Cardiac fibroblast (primary cell): ENCODE measurements at regions not wholly inside any gene's neighbourhood (a gene's known extent, or its start where the extent isn't known, plus 50 kb on each side); places are given as distances from the start of the nearest gene placed in this dataset.
A peak's percentile ranks its signal among the peaks of the same experiment; 100 is the strongest.

ENCODE experiments used
- DNase-seq, 2 donors: peaks; one replicate each; pipeline versions ENCODE4 v3.0.0 to v3.0.0-alpha.2; 2010; ENCODE audit warnings: low read depth in 2 of 2
- H3K4me3 ChIP-seq, 2 donors: replicated peaks in 1 of 2; 1 replicate in 1 of 2; 2 replicates in 1 of 2; pipeline ENCODE4 v1.5.1; 2011; ENCODE audit warnings: low read depth in 2 of 2, low read length in 2 of 2, mild to moderate bottlenecking in 2 of 2, moderate library complexity in 1 of 2
- CTCF ChIP-seq: IDR thresholded peaks from one replicate; pipeline ENCODE4 v1.5.1; 2011; ENCODE audit warnings: low read depth, mild to moderate bottlenecking, low read length, inconsistent platforms

DNA sequence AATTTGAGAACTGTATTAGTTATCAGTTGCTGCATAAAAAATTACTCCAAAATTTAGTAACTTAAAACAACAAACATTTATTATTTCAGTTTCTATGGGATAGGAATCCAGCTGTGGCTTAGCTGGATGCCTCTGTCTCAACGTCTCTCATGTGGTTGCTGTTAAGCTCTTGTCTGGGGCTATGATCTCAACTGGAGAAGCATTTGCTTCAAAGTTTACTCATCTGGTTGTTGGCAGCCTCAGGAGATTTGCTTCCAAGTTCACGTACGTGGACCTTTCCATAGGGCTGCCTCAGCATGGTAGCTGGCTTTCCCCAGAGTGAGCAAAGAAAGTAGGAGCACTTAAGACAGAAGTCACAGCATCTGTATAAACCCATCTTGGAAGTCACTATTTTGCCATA, 144.9 kb upstream of the SESN3 start:
- no peak for TF ChIP-seq CTCF
- DNase-seq: peak; percentile 70 to 79
- H3K4me3 ChIP-seq: no peak overlapping the region

- TF ChIP-seq CTCF: no peak
- no peak overlapping the region for H3K4me3 ChIP-seq
- DNase-seq: no peak
Observed at GRCh38 chr11:95375451-95375850, 144.4 kb upstream of the SESN3 start.

DNA sequence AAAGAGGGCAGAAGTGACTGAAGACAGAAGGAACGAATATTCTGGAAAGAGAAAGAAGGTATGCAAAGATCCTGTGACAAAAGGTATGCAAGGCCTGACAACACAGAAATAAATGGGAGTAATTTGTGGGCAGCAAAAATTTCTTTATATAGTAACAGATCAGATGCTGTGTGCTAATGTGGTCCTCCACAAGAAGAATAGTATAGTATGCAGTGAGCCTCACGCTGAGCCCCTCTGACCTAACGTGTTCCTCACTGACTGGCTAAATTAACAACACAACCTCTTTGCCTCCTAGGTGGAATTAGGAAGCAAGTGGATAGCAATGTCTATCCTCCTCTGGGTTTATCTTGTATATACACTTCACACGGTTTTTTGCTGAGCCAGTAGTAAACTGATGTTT, 143.1 kb upstream of the SESN3 start:
- H3K4me3 ChIP-seq: no peak overlapping the region
- DNase-seq: no peak
- TF ChIP-seq CTCF: no peak

DNA sequence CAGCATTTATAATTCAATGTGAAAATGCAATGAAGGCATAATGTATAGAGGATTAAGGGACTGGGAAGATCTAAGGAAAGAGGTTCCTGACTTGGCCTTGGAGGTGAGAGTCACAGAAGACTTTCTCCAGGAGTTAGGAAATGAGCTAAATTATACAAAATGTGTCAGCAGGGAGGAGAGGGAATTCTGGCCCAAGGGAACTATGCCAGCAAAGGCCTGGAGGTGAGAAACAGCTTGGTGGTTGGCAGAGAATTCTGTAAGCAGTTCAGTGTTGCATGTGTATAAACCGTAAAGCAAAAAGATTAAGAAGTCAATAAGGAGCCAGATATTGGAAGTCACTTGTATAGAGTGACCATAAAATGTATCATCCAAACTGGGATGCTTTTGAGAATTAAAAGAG, 142.2 kb upstream of the SESN3 start:
- no peak for DNase-seq
- H3K4me3 ChIP-seq: no peak overlapping the region
- no peak for TF ChIP-seq CTCF

- TF ChIP-seq CTCF: no peak
- DNase-seq: no peak
- no peak overlapping the region for H3K4me3 ChIP-seq
Observed at GRCh38 chr11:95372097-95372656, 141.2 kb upstream of the SESN3 start.

DNA sequence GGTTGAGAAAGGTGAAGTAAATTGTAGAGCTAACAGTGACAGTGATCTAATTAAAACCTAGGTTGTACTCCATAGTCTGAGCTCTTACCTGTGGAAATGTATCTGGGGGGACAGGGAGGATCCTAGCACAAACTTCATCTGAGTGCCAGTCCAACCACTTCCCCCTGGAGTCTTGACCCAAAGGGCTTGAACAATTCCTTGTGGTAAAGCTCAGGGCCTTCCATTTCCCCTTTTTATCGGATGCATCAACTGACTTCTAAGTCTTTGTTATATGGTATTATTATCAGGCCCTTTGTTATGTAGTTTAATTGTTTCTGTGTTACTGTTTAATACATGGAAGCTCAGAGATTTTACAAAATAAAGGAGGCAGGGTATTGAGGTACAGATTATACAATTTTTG, 140.2 kb upstream of the SESN3 start:
- no peak for DNase-seq

More for the DNA sequence above, 140.2 kb upstream of the SESN3 start:
- H3K4me3 ChIP-seq: no peak overlapping the region
- no peak for TF ChIP-seq CTCF
